GM12878 (cell line): ENCODE measurements at regions not wholly inside any gene's neighbourhood (a gene's known extent, or its start where the extent isn't known, plus 50 kb on each side); places are given as distances from the start of the nearest gene placed in this dataset.

Experiments used
- ATAC-seq: fragments of 200-7000 bp; cut with Tn5 transposase; 3 replicates; pipeline ENCODE4 v1.9.1; 2020; ENCODE audit warnings: mild to moderate bottlenecking, moderate library complexity
- BruUV-seq: library from RNA; stranded (reverse); fragments of 400-500 nt; replicated peaks from 2 replicates; lab custom pipeline; 2021; lab: Mats Ljungman, UMichigan
- CTCF ChIA-PET: fragments of 300-600 bp; sonication (Branson Sonifier 250); formaldehyde crosslinking; extraction: SDS; loops from one replicate; lab custom pipeline; 2021; ENCODE audit warnings: inconsistent platforms; lab: Yijun Ruan, JAX
- POLR2A ChIA-PET: fragments of 350-600 bp; formaldehyde crosslinking; extraction: SDS; loops from one replicate; lab custom pipeline; 2021; ENCODE audit warnings: inconsistent platforms; lab: Charles Lee
- RAD21 ChIA-PET: fragments of 300-600 bp; sonication (Branson Sonifier 250); formaldehyde crosslinking; loops from one replicate; lab custom pipeline; 2023; ENCODE audit warnings: antibody characterized with exemption; ENCODE audit not compliant: unreplicated experiment; lab: Charles Lee
- SMC1A ChIA-PET: fragments of 300-600 bp; sonication (Branson Sonifier 250); formaldehyde crosslinking; loops from one replicate; lab custom pipeline; 2023; ENCODE audit not compliant: unreplicated experiment, uncharacterized antibody; lab: Charles Lee
- DNase-seq: peaks from one replicate; pipeline ENCODE4 v3.0.0-alpha.2; 2011; ENCODE audit warnings: low read depth, low spot score
- FAIRE-seq: peaks from 3 replicates; lab custom pipeline; 2011; peaks lifted over from hg19 to GRCh38; lab: Jason Lieb, UNC
- H2AFZ ChIP-seq: 2 replicates; pipeline ENCODE4 v1.6.0; 2011; ENCODE audit warnings: low read depth, low read length, control low read depth; ENCODE audit not compliant: control insufficient read depth
- H3K27ac ChIP-seq: 2 replicates; pipeline ENCODE4 v1.5.1; 2011; ENCODE audit warnings: control low read depth; ENCODE audit not compliant: control insufficient read depth, insufficient read depth
- H3K27me3 ChIP-seq, 2 experiments: replicated peaks in 1 of 2; 2 replicates each; pipeline versions ENCODE4 v1.6.0 to v1.6.1; 2011; ENCODE audit warnings: low read length in 1 of 2; ENCODE audit not compliant: control insufficient read depth in 2 of 2, insufficient read depth in 2 of 2
- H3K36me3 ChIP-seq, 2 experiments: 2 replicates each; pipeline ENCODE4 v1.5.1; 2011; ENCODE audit warnings: low read length in 1 of 2; ENCODE audit not compliant: control insufficient read depth in 2 of 2, insufficient read depth in 2 of 2
- H3K4me1 ChIP-seq: 2 replicates; pipeline ENCODE4 v1.6.1; 2011; ENCODE audit warnings: mild to moderate bottlenecking, low read length, moderate library complexity, mixed read lengths; ENCODE audit not compliant: control insufficient read depth, insufficient read depth
- H3K4me2 ChIP-seq: 2 replicates; pipeline ENCODE4 v1.6.0; 2011; ENCODE audit warnings: control low read depth; ENCODE audit not compliant: control insufficient read depth, insufficient read depth
- H3K4me3 ChIP-seq: fragments of 200-600 bp; sonication (generic); 2 replicates; pipeline ENCODE4 v1.5.1; 2016
- H3K79me2 ChIP-seq: 2 replicates; pipeline ENCODE4 v1.6.0; 2011; ENCODE audit warnings: low read length; ENCODE audit not compliant: control insufficient read depth, insufficient read depth
- H3K9ac ChIP-seq: 2 replicates; pipeline ENCODE4 v1.8.0; 2011; ENCODE audit warnings: low read length, control low read depth, mixed read lengths; ENCODE audit not compliant: control insufficient read depth, insufficient read depth
- H3K9me3 ChIP-seq: replicated peaks from 3 replicates; pipeline ENCODE4 v1.5.1; 2011; ENCODE audit warnings: mild to moderate bottlenecking, low read length; ENCODE audit not compliant: control insufficient read depth, insufficient read depth
- H4K20me1 ChIP-seq: 2 replicates; pipeline ENCODE4 v1.6.0; 2011; ENCODE audit not compliant: control insufficient read depth, insufficient read depth
- ASH2L ChIP-seq: fragments of 300-600, 200-600 bp; sonication (generic); IDR thresholded peaks from 2 replicates; pipeline ENCODE4 v1.6.1; 2017; ENCODE audit warnings: low read depth, mild to moderate bottlenecking, borderline replicate concordance
- ATF7 ChIP-seq: fragments of 450-650 bp; IDR thresholded peaks from 2 replicates; pipeline ENCODE4 v1.6.1; 2016; ENCODE audit warnings: low read depth, mild to moderate bottlenecking
- BHLHE40 ChIP-seq, 2 experiments: fragments of 450-650 bp in 1 of 2; IDR thresholded peaks; 2 replicates each; pipeline ENCODE4 v1.6.1; 2011 to 2017; ENCODE audit warnings: low read depth in 2 of 2, borderline replicate concordance in 1 of 2, improper control_type of control experiment in 1 of 2, low read length in 1 of 2, mild to moderate bottlenecking in 1 of 2
- BMI1 ChIP-seq: fragments of 450-650 bp; IDR thresholded peaks from 2 replicates; pipeline ENCODE4 v1.6.1; 2016; ENCODE audit warnings: mild to moderate bottlenecking, moderate library complexity, borderline replicate concordance
- CBX3 ChIP-seq: fragments of 200-600 bp; sonication (generic); IDR thresholded peaks from 2 replicates; pipeline ENCODE4 v1.6.1; 2016; ENCODE audit warnings: low read depth, borderline replicate concordance
- CREB1 ChIP-seq: IDR thresholded peaks from 2 replicates; pipeline ENCODE4 v1.6.1; 2012; ENCODE audit warnings: low read depth, mild to moderate bottlenecking, inconsistent platforms
- CREM ChIP-seq: IDR thresholded peaks from 2 replicates; pipeline ENCODE4 v1.6.1; 2014; ENCODE audit warnings: antibody characterized with exemption, low read depth
- DPF2 ChIP-seq: fragments of 450-650 bp; IDR thresholded peaks from 2 replicates; pipeline ENCODE4 v1.6.1; 2017; ENCODE audit warnings: mild to moderate bottlenecking
- E2F4 ChIP-seq: IDR thresholded peaks from 2 replicates; pipeline ENCODE4 v1.6.1; 2012; ENCODE audit warnings: low read depth, low read length, improper control_type of control experiment
- E4F1 ChIP-seq: fragments of 450-650 bp; IDR thresholded peaks from 2 replicates; pipeline ENCODE4 v1.6.1; 2018; ENCODE audit warnings: borderline replicate concordance, mild to moderate bottlenecking; ENCODE audit not compliant: partially characterized antibody
- FOXK2 ChIP-seq: fragments of 450-650 bp; IDR thresholded peaks from 2 replicates; pipeline ENCODE4 v1.6.1; 2017; ENCODE audit warnings: mild to moderate bottlenecking, moderate library complexity
- GABPA ChIP-seq: IDR thresholded peaks from 2 replicates; pipeline ENCODE4 v1.6.1; 2014; ENCODE audit warnings: antibody characterized with exemption, low read depth, mild to moderate bottlenecking, inconsistent platforms
- KAT2A ChIP-seq: conservative IDR thresholded peaks from 2 replicates; pipeline ENCODE4 v1.6.1; 2011; ENCODE audit warnings: low read depth, low read length; ENCODE audit not compliant: control insufficient read depth
- MAX ChIP-seq: IDR thresholded peaks from 2 replicates; pipeline ENCODE4 v1.6.1; 2012; ENCODE audit warnings: low read depth, low read length, improper control_type of control experiment
- NRF1 ChIP-seq: conservative IDR thresholded peaks from 2 replicates; pipeline ENCODE4 v1.6.1; 2011; ENCODE audit warnings: mild to moderate bottlenecking, low read depth, low read length, improper control_type of control experiment
- SIX5 ChIP-seq: IDR thresholded peaks from 2 replicates; pipeline ENCODE4 v1.6.1; 2011; ENCODE audit warnings: mild to moderate bottlenecking, low read depth, low read length, moderate library complexity; ENCODE audit not compliant: severe bottlenecking
- SUPT20H ChIP-seq: IDR thresholded peaks from 2 replicates; pipeline ENCODE4 v1.6.1; 2011; ENCODE audit warnings: low read depth, mild to moderate bottlenecking, low read length, moderate library complexity, borderline replicate concordance; ENCODE audit not compliant: control insufficient read depth
- SUZ12 ChIP-seq: fragments of 200-600 bp; sonication (generic); IDR thresholded peaks from one replicate; pipeline ENCODE4 v1.6.1; 2018; ENCODE audit warnings: antibody characterized with exemption, mild to moderate bottlenecking; ENCODE audit not compliant: unreplicated experiment
- YBX1 ChIP-seq: fragments of 450-650 bp; IDR thresholded peaks from 2 replicates; pipeline ENCODE4 v1.6.1; 2016; ENCODE audit warnings: antibody characterized with exemption
- ZNF217 ChIP-seq: fragments of 450-650 bp; IDR thresholded peaks from 2 replicates; pipeline ENCODE4 v1.6.1; 2017; ENCODE audit warnings: antibody characterized with exemption, mild to moderate bottlenecking
- ZNF274 ChIP-seq: IDR thresholded peaks from one replicate; pipeline ENCODE4 v1.8.0; 2011; ENCODE audit not compliant: insufficient read length, insufficient read depth
- WGBS: methylation state at CpG from one replicate; pipeline ENCODE4 v1.1.6; 2016; ENCODE audit warnings: low lambda C conversion rate; ENCODE audit not compliant: insufficient replicate concordance, insufficient coverage; ENCODE audit errors: missing lambda C conversion rate; 5-methylcytosine and 5-hydroxymethylcytosine counted together
- in situ Hi-C: fragments of 300-500 bp; cut with MboI; formaldehyde crosslinking; loops from 9 replicates; pipeline ENCODE4 v1.14.3; 2018; ENCODE audit warnings: mixed read lengths
- intact Hi-C: fragments of 100-400 bp; cut with micrococcal nuclease; formaldehyde crosslinking; loops from one replicate; pipeline ENCODE4 v1.14.2; 2022; ENCODE audit not compliant: unreplicated experiment

- TF ChIP-seq E4F1 (no peak), ATF7 (no peak), SUPT20H (no peak), FOXK2 (no peak), CREM (no peak)
These were observed 444.0 kb upstream of the SLC35B3 start (continued) for GRCh38 chr6:8879334-8879733.

GRCh38 chr6:8875986-8876385 lies 440.6 kb upstream of the SLC35B3 start:
- Histone ChIP-seq H4K20me1 (no peaks in the 10 kb centered on the region), H3K79me2 (no peaks in the 10 kb centered on the region), H3K9me3 (no peaks in the 10 kb centered on the region), H3K4me2 (no peak overlapping the region), H2AFZ (no peak overlapping the region), H3K4me1 (no peaks in the 10 kb centered on the region), H3K27me3 (no peaks in the 10 kb centered on the region), H3K9ac (no peak overlapping the region), H3K36me3 (no peaks in the 10 kb centered on the region), H3K4me3 (no peak overlapping the region), H3K27ac (no peak overlapping the region)
- CTCF ChIA-PET = no interaction called here
- FAIRE-seq = no peak
- SMC1A ChIA-PET = no interaction called here
- RAD21 ChIA-PET = no interaction called here
- no TSS peak for BruUV-seq
- DNase-seq = no peak
- intact Hi-C loops (no loop called here), in situ Hi-C loops (no loop called here)
- POLR2A ChIA-PET = no interaction called here
- no peak for ATAC-seq
- WGBS = 17% methylated on average over 4 of the region's 4 CpGs
- TF ChIP-seq YBX1 = no peak
- no peak for TF ChIP-seq SIX5
- TF ChIP-seq BHLHE40 (IDR thresholded peaks at IDR 0.05; ENCODE audit: borderline replicate concordance in 1 of 2, low read depth in 2 of 2, low read length in 1 of 2) = no peak
- no peak for TF ChIP-seq KAT2A
- no peak for TF ChIP-seq MAX
- no peak for TF ChIP-seq NRF1
- no peak for TF ChIP-seq SUZ12
- no peak for TF ChIP-seq ZNF217
- TF ChIP-seq CBX3 = no peak
- no peak for TF ChIP-seq ASH2L
- no peak for TF ChIP-seq ZNF274
- no peak for TF ChIP-seq E2F4
- TF ChIP-seq GABPA = no peak
- TF ChIP-seq CREB1 = no peak
- no peak for TF ChIP-seq BMI1
- no peak for TF ChIP-seq DPF2
